ENCODE measurements at regions not wholly inside any gene's neighbourhood (a gene's known extent, or its start where the extent isn't known, plus 50 kb on each side); places are given as distances from the start of the nearest gene placed in this dataset.
"Not testable (repeated sequence)": the region's sequence is repeated elsewhere in the genome, so short reads cannot be mapped to it uniquely, and the experiment has no call there.

GRCh38 chr5:62211405-62211804, 94.6 kb upstream of the KIF2A start:
- H3K4me3 ChIP-seq (ENCODE audit: low read length) = no peak overlapping the region
- H3K9ac ChIP-seq (ENCODE audit: low read length) = no peak overlapping the region
- H3K9me3 ChIP-seq (ENCODE audit: control insufficient read depth, low read length) = peaks cover 9% of the 10 kb centered on the region
- H3K36me3 ChIP-seq (ENCODE audit: control insufficient read depth, insufficient read depth, low read length, severe bottlenecking) = no peaks in the 10 kb centered on the region
- no peak for DNase-seq (ENCODE audit: low read depth)
- no peaks in the 10 kb centered on the region for H3K4me1 ChIP-seq (ENCODE audit: control insufficient read depth, insufficient read depth, low read length)
- peaks cover 15% of the 10 kb centered on the region for H3K27me3 ChIP-seq (replicated peaks; ENCODE audit: control insufficient read depth, insufficient read depth, low read length)

GRCh38 chr5:62212648-62213047, 93.4 kb upstream of the KIF2A start:
- peaks cover 14% of the 10 kb centered on the region for H3K27me3 ChIP-seq (replicated peaks; ENCODE audit: control insufficient read depth, insufficient read depth, low read length)
- H3K36me3 ChIP-seq (ENCODE audit: control insufficient read depth, insufficient read depth, low read length, severe bottlenecking) = no peaks in the 10 kb centered on the region
- H3K9ac ChIP-seq (ENCODE audit: low read length) = no peak overlapping the region
- peaks cover 9% of the 10 kb centered on the region for H3K9me3 ChIP-seq (ENCODE audit: control insufficient read depth, low read length)
- H3K4me1 ChIP-seq (ENCODE audit: control insufficient read depth, insufficient read depth, low read length) = no peaks in the 10 kb centered on the region
- no peak overlapping the region for H3K4me3 ChIP-seq (ENCODE audit: low read length)
- no peak for DNase-seq (ENCODE audit: low read depth)

- Histone ChIP-seq H3K4me3 (ENCODE audit: low read length) (no peak overlapping the region), H3K36me3 (ENCODE audit: control insufficient read depth, insufficient read depth, low read length, severe bottlenecking) (no peaks in the 10 kb centered on the region), H3K9me3 (ENCODE audit: control insufficient read depth, low read length) (peaks cover 9% of the 10 kb centered on the region), H3K9ac (ENCODE audit: low read length) (no peak overlapping the region), H3K27me3 (replicated peaks; ENCODE audit: control insufficient read depth, insufficient read depth, low read length) (peaks cover 14% of the 10 kb centered on the region), H3K4me1 (ENCODE audit: control insufficient read depth, insufficient read depth, low read length) (no peaks in the 10 kb centered on the region)
- no peak for DNase-seq (ENCODE audit: low read depth)
These were observed 91.3 kb upstream of the KIF2A start for GRCh38 chr5:62214701-62215100.

GRCh38 chr5:62216603-62217002, 89.4 kb upstream of the KIF2A start:
- not testable (repeated sequence) for H3K27me3 ChIP-seq (replicated peaks; ENCODE audit: control insufficient read depth, insufficient read depth, low read length); DNase-seq (ENCODE audit: low read depth); H3K9ac ChIP-seq (ENCODE audit: low read length); H3K9me3 ChIP-seq (ENCODE audit: control insufficient read depth, low read length); H3K4me1 ChIP-seq (ENCODE audit: control insufficient read depth, insufficient read depth, low read length); H3K4me3 ChIP-seq (ENCODE audit: low read length); H3K36me3 ChIP-seq (ENCODE audit: control insufficient read depth, insufficient read depth, low read length, severe bottlenecking)

GRCh38 chr5:62217095-62217494, 88.9 kb upstream of the KIF2A start:
- not testable (repeated sequence) for H3K27me3 ChIP-seq (replicated peaks; ENCODE audit: control insufficient read depth, insufficient read depth, low read length); H3K4me1 ChIP-seq (ENCODE audit: control insufficient read depth, insufficient read depth, low read length); H3K4me3 ChIP-seq (ENCODE audit: low read length); H3K9me3 ChIP-seq (ENCODE audit: control insufficient read depth, low read length); H3K9ac ChIP-seq (ENCODE audit: low read length); DNase-seq (ENCODE audit: low read depth); H3K36me3 ChIP-seq (ENCODE audit: control insufficient read depth, insufficient read depth, low read length, severe bottlenecking)

- not testable (repeated sequence) for H3K36me3 ChIP-seq (ENCODE audit: control insufficient read depth, insufficient read depth, low read length, severe bottlenecking); H3K9me3 ChIP-seq (ENCODE audit: control insufficient read depth, low read length); H3K27me3 ChIP-seq (replicated peaks; ENCODE audit: control insufficient read depth, insufficient read depth, low read length); H3K4me3 ChIP-seq (ENCODE audit: low read length); DNase-seq (ENCODE audit: low read depth); H3K9ac ChIP-seq (ENCODE audit: low read length); H3K4me1 ChIP-seq (ENCODE audit: control insufficient read depth, insufficient read depth, low read length)
These were observed 87.1 kb upstream of the KIF2A start for GRCh38 chr5:62218860-62219259.

GRCh38 chr5:62221881-62222280, 84.1 kb upstream of the KIF2A start:
- H3K9me3 ChIP-seq (ENCODE audit: control insufficient read depth, low read length); H3K4me1 ChIP-seq (ENCODE audit: control insufficient read depth, insufficient read depth, low read length); H3K9ac ChIP-seq (ENCODE audit: low read length); DNase-seq (ENCODE audit: low read depth); H3K36me3 ChIP-seq (ENCODE audit: control insufficient read depth, insufficient read depth, low read length, severe bottlenecking); H3K27me3 ChIP-seq (replicated peaks; ENCODE audit: control insufficient read depth, insufficient read depth, low read length); H3K4me3 ChIP-seq (ENCODE audit: low read length): not testable (repeated sequence)

- H3K4me3 ChIP-seq (ENCODE audit: low read length); H3K9me3 ChIP-seq (ENCODE audit: control insufficient read depth, low read length); H3K9ac ChIP-seq (ENCODE audit: low read length); H3K4me1 ChIP-seq (ENCODE audit: control insufficient read depth, insufficient read depth, low read length); H3K36me3 ChIP-seq (ENCODE audit: control insufficient read depth, insufficient read depth, low read length, severe bottlenecking); H3K27me3 ChIP-seq (replicated peaks; ENCODE audit: control insufficient read depth, insufficient read depth, low read length): not testable (repeated sequence)
- peak; percentile 43 for DNase-seq (ENCODE audit: low read depth)
These were observed 83.7 kb upstream of the KIF2A start for GRCh38 chr5:62222305-62222704.

GRCh38 chr5:62223312-62223670, 82.7 kb upstream of the KIF2A start:
- not testable (repeated sequence) for H3K9me3 ChIP-seq (ENCODE audit: control insufficient read depth, low read length); H3K4me1 ChIP-seq (ENCODE audit: control insufficient read depth, insufficient read depth, low read length); H3K4me3 ChIP-seq (ENCODE audit: low read length); H3K36me3 ChIP-seq (ENCODE audit: control insufficient read depth, insufficient read depth, low read length, severe bottlenecking); H3K27me3 ChIP-seq (replicated peaks; ENCODE audit: control insufficient read depth, insufficient read depth, low read length); H3K9ac ChIP-seq (ENCODE audit: low read length); DNase-seq (ENCODE audit: low read depth)

GRCh38 chr5:62224987-62225601, 80.9 kb upstream of the KIF2A start:
- H3K9ac ChIP-seq (ENCODE audit: low read length); H3K4me1 ChIP-seq (ENCODE audit: control insufficient read depth, insufficient read depth, low read length); H3K9me3 ChIP-seq (ENCODE audit: control insufficient read depth, low read length); H3K4me3 ChIP-seq (ENCODE audit: low read length); H3K27me3 ChIP-seq (replicated peaks; ENCODE audit: control insufficient read depth, insufficient read depth, low read length); DNase-seq (ENCODE audit: low read depth); H3K36me3 ChIP-seq (ENCODE audit: control insufficient read depth, insufficient read depth, low read length, severe bottlenecking): not testable (repeated sequence)

- H3K4me1 ChIP-seq (ENCODE audit: control insufficient read depth, insufficient read depth, low read length); H3K36me3 ChIP-seq (ENCODE audit: control insufficient read depth, insufficient read depth, low read length, severe bottlenecking); H3K4me3 ChIP-seq (ENCODE audit: low read length); DNase-seq (ENCODE audit: low read depth); H3K9ac ChIP-seq (ENCODE audit: low read length); H3K27me3 ChIP-seq (replicated peaks; ENCODE audit: control insufficient read depth, insufficient read depth, low read length); H3K9me3 ChIP-seq (ENCODE audit: control insufficient read depth, low read length): not testable (repeated sequence)
These were observed 75.1 kb upstream of the KIF2A start for GRCh38 chr5:62230876-62231388.

- H3K27me3 ChIP-seq (replicated peaks; ENCODE audit: control insufficient read depth, insufficient read depth, low read length) = no peaks in the 10 kb centered on the region
- H3K36me3 ChIP-seq (ENCODE audit: control insufficient read depth, insufficient read depth, low read length, severe bottlenecking) = no peaks in the 10 kb centered on the region
- no peak overlapping the region for H3K9ac ChIP-seq (ENCODE audit: low read length)
- no peak for DNase-seq (ENCODE audit: low read depth)
- no peaks in the 10 kb centered on the region for H3K9me3 ChIP-seq (ENCODE audit: control insufficient read depth, low read length)
- H3K4me3 ChIP-seq (ENCODE audit: low read length) = no peak overlapping the region
- peaks cover 6% of the 10 kb centered on the region for H3K4me1 ChIP-seq (ENCODE audit: control insufficient read depth, insufficient read depth, low read length)
These were observed 74.4 kb upstream of the KIF2A start for GRCh38 chr5:62231576-62231975.

Data from adipocyte (in vitro differentiated cells).